ENCODE measurements at regions not wholly inside any gene's neighbourhood (a gene's known extent, or its start where the extent isn't known, plus 50 kb on each side); places are given as distances from the start of the nearest gene placed in this dataset.

DNA sequence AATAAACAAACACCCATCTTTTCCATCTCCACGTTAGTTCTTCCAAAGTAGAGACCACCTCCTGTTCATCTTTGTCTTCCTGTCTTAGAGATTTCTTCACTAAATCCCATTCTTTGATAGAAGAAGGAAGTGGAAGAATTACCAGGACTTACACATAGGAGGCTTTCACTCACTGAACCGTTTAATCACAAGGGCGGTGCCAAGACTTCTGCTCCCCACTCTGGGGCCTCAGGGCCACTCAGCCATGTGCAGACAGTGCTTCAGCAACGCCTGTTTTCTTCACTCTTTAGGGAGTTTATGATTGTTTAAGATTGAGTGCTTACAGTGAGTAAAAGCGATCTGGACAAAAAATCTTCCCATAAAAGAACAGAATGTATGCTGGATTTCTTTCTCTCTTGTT, 63.9 kb upstream of the SORCS3 start:
- no peak for TF ChIP-seq ZNF878 (CRISPR knock-in tag; IDR thresholded peaks at IDR 0.05)
- no peak for TF ChIP-seq ZNF460 (CRISPR knock-in tag; IDR thresholded peaks at IDR 0.05; ENCODE audit: borderline replicate concordance)
- TF ChIP-seq POLR2A (IDR thresholded peaks at IDR 0.05; ENCODE audit: insufficient read depth in 1 of 2, low read depth in 2 of 2, low read length in 2 of 2) = no peak
- no peak for TF ChIP-seq CREB1 (IDR thresholded peaks at IDR 0.05)
- TF ChIP-seq CREB1 (CRISPR knock-in tag; IDR thresholded peaks at IDR 0.05) = no peak
- TF ChIP-seq NFYB (CRISPR knock-in tag; IDR thresholded peaks at IDR 0.05) = no peak
- TF ChIP-seq, protein P1, sequence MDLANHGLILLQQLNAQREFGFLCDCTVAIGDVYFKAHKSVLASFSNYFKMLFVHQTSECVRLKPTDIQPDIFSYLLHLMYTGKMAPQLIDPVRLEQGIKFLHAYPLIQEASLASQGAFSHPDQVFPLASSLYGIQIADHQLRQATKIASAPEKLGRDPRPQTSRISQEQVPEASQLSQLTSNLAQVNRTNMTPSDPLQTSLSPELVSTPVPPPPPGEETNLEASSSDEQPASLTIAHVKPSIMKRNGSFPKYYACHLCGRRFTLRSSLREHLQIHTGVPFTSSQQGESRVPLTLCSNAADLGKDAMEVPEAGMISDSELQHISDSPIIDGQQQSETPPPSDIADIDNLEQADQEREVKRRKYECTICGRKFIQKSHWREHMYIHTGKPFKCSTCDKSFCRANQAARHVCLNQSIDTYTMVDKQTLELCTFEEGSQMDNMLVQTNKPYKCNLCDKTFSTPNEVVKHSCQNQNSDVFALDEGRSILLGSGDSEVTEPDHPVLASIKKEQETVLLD (CRISPR knock-in tag; IDR thresholded peaks at IDR 0.05; ENCODE audit: low read depth) = no peak
